ENCODE measurements at regions not wholly inside any gene's neighbourhood (a gene's known extent, or its start where the extent isn't known, plus 50 kb on each side); places are given as distances from the start of the nearest gene placed in this dataset.

DNA sequence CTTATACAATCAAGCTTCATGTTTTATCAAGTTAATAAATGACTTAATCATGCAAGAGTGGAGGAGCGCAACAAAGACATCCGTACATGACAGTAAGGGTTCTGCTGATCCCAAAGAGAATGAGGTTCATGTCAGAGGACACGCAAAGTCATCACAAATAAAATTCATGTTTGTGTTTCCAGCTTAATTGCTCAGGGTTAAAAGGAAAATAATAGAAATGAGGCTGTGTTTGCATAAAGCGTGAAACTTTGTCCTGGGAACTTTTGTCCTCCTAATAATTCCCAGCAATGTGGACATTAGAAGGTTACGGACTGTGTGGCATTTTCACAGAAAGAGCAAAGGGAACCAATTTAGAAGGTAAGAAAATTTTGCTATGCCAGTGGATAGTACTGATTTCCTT, 237.3 kb downstream of the INHBA start:
- Histone ChIP-seq H3K79me2 (replicated peaks; ENCODE audit: insufficient read depth, low read length) (no peaks in the 10 kb centered on the region), H3K27me3 (ENCODE audit: insufficient read depth, low read depth, low read length) (no peaks in the 10 kb centered on the region), H4K20me1 (ENCODE audit: insufficient read depth) (no peaks in the 10 kb centered on the region), H3K4me3 (ENCODE audit: low read length) (no peak overlapping the region), H3K9me3 (ENCODE audit: low read length) (no peaks in the 10 kb centered on the region), H3K27ac (ENCODE audit: low read length) (no peak overlapping the region), H3K9ac (ENCODE audit: low read length) (no peak overlapping the region), H3F3A (ENCODE audit: insufficient read depth, low read length, poor library complexity, severe bottlenecking) (no peaks in the 10 kb centered on the region), H3K9me2 (ENCODE audit: insufficient read depth, low read length) (no peaks in the 10 kb centered on the region), H3K4me2 (ENCODE audit: low read length) (no peak overlapping the region), H3K36me3 (ENCODE audit: insufficient read depth, low read length) (no peaks in the 10 kb centered on the region), H2AFZ (ENCODE audit: low read depth, low read length) (no peak overlapping the region)
- TF ChIP-seq MXI1 (conservative IDR thresholded peaks at IDR 0.05; ENCODE audit: poor library complexity, severe bottlenecking) = no peak
- TF ChIP-seq, protein P1, sequence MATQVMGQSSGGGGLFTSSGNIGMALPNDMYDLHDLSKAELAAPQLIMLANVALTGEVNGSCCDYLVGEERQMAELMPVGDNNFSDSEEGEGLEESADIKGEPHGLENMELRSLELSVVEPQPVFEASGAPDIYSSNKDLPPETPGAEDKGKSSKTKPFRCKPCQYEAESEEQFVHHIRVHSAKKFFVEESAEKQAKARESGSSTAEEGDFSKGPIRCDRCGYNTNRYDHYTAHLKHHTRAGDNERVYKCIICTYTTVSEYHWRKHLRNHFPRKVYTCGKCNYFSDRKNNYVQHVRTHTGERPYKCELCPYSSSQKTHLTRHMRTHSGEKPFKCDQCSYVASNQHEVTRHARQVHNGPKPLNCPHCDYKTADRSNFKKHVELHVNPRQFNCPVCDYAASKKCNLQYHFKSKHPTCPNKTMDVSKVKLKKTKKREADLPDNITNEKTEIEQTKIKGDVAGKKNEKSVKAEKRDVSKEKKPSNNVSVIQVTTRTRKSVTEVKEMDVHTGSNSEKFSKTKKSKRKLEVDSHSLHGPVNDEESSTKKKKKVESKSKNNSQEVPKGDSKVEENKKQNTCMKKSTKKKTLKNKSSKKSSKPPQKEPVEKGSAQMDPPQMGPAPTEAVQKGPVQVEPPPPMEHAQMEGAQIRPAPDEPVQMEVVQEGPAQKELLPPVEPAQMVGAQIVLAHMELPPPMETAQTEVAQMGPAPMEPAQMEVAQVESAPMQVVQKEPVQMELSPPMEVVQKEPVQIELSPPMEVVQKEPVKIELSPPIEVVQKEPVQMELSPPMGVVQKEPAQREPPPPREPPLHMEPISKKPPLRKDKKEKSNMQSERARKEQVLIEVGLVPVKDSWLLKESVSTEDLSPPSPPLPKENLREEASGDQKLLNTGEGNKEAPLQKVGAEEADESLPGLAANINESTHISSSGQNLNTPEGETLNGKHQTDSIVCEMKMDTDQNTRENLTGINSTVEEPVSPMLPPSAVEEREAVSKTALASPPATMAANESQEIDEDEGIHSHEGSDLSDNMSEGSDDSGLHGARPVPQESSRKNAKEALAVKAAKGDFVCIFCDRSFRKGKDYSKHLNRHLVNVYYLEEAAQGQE (IDR thresholded peaks at IDR 0.05; ENCODE audit: borderline replicate concordance) = no peak
- no peak for TF ChIP-seq RAD21 (conservative IDR thresholded peaks at IDR 0.05)
- TF ChIP-seq POLR2AphosphoS5 (IDR thresholded peaks at IDR 0.05) = no peak
- TF ChIP-seq, protein P2, sequence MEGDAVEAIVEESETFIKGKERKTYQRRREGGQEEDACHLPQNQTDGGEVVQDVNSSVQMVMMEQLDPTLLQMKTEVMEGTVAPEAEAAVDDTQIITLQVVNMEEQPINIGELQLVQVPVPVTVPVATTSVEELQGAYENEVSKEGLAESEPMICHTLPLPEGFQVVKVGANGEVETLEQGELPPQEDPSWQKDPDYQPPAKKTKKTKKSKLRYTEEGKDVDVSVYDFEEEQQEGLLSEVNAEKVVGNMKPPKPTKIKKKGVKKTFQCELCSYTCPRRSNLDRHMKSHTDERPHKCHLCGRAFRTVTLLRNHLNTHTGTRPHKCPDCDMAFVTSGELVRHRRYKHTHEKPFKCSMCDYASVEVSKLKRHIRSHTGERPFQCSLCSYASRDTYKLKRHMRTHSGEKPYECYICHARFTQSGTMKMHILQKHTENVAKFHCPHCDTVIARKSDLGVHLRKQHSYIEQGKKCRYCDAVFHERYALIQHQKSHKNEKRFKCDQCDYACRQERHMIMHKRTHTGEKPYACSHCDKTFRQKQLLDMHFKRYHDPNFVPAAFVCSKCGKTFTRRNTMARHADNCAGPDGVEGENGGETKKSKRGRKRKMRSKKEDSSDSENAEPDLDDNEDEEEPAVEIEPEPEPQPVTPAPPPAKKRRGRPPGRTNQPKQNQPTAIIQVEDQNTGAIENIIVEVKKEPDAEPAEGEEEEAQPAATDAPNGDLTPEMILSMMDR (IDR thresholded peaks at IDR 0.05; ENCODE audit: poor library complexity, severe bottlenecking) = no peak
- no peak for TF ChIP-seq EP300 (conservative IDR thresholded peaks at IDR 0.05; ENCODE audit: poor library complexity, severe bottlenecking)

DNA sequence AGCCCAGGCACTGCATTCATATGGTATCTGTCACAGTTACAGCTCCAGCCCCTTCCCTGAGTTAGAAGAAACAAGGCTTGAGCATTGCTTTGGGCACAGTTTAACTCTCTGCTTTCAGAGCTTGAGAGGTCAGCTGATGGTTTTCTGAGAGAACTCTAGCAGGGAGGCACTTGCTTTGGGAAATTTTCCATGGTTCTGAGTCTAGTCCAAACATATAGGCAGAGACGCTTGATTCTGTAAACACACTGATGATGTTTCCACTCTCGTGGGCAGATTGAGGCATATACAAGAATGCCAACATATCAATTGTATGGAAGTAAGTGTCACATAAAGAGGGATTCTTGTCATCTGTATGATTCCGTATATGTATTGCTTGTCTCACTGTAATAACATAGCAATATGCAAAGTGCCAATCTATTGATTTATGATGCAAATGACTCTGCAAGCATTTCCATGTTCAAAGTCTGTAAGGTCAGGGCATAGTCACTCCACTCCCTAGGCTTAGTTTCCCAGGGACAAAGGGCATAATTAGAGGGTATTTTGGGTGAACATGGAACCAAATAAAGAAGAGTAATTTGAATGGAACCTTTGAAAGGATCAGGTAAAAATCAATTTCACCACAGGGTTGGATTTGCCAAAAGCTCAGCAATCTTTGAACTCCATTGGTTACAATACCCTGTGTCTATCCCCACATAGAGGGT, 239.0 kb downstream of the INHBA start:
- no peak overlapping the region for H3K4me3 ChIP-seq (ENCODE audit: low read length)
- H3K27me3 ChIP-seq (ENCODE audit: insufficient read depth, low read depth, low read length) = no peaks in the 10 kb centered on the region
- H2AFZ ChIP-seq (ENCODE audit: low read depth, low read length) = no peak overlapping the region
- H3K9me2 ChIP-seq (ENCODE audit: insufficient read depth, low read length) = no peaks in the 10 kb centered on the region
- no peaks in the 10 kb centered on the region for H3F3A ChIP-seq (ENCODE audit: insufficient read depth, low read length, poor library complexity, severe bottlenecking)
- no peak overlapping the region for H3K9ac ChIP-seq (ENCODE audit: low read length)
- H3K27ac ChIP-seq (ENCODE audit: low read length) = no peak overlapping the region
- no peaks in the 10 kb centered on the region for H3K36me3 ChIP-seq (ENCODE audit: insufficient read depth, low read length)
- no peaks in the 10 kb centered on the region for H3K9me3 ChIP-seq (ENCODE audit: low read length)
- no peaks in the 10 kb centered on the region for H4K20me1 ChIP-seq (ENCODE audit: insufficient read depth)
- TF ChIP-seq TAF1 (IDR thresholded peaks at IDR 0.05; ENCODE audit: low read depth) (no peak), POLR2AphosphoS5 (IDR thresholded peaks at IDR 0.05) (peak; percentile 9), MXI1 (conservative IDR thresholded peaks at IDR 0.05; ENCODE audit: poor library complexity, severe bottlenecking) (no peak), RAD21 (conservative IDR thresholded peaks at IDR 0.05) (no peak), EZH2 (IDR thresholded peaks at IDR 0.05; ENCODE audit: borderline replicate concordance, insufficient read depth, low read length, poor library complexity, severe bottlenecking) (no peak), SMC3 (conservative IDR thresholded peaks at IDR 0.05; ENCODE audit: poor library complexity) (no peak), EP300 (conservative IDR thresholded peaks at IDR 0.05; ENCODE audit: poor library complexity, severe bottlenecking) (peak; percentile 27)
- TF ChIP-seq, protein P2 (IDR thresholded peaks at IDR 0.05; ENCODE audit: poor library complexity, severe bottlenecking) = no peak
- TF ChIP-seq, protein P1 (IDR thresholded peaks at IDR 0.05; ENCODE audit: borderline replicate concordance) = no peak
- no peak overlapping the region for H3K4me2 ChIP-seq (ENCODE audit: low read length)
- H3K79me2 ChIP-seq (replicated peaks; ENCODE audit: insufficient read depth, low read length) = no peaks in the 10 kb centered on the region

Data from neural cell (in vitro differentiated cells).